Loucy (cell line): ENCODE measurements at regions not wholly inside any gene's neighbourhood (a gene's known extent, or its start where the extent isn't known, plus 50 kb on each side); places are given as distances from the start of the nearest gene placed in this dataset.

Experiments used
- H2AFZ ChIP-seq: fragments of 200-600 bp; sonication (generic); 2 replicates; pipeline ENCODE4 v1.6.0; 2016; ENCODE audit warnings: antibody characterized with exemption, mild to moderate bottlenecking, low read length, moderate library complexity
- H3F3A ChIP-seq: fragments of 200-600 bp; 2 replicates; pipeline ENCODE4 v1.6.0; 2016; ENCODE audit warnings: antibody characterized with exemption, low read depth, mild to moderate bottlenecking
- H3K27me3 ChIP-seq: fragments of 200-600 bp; sonication (generic); 2 replicates; pipeline ENCODE4 v1.6.1; 2014; ENCODE audit warnings: low read length, mild to moderate bottlenecking; ENCODE audit not compliant: insufficient read depth, poor library complexity, severe bottlenecking
- H3K36me3 ChIP-seq: fragments of 200-600 bp; sonication (generic); 2 replicates; pipeline ENCODE4 v1.6.1; 2016; ENCODE audit warnings: low read length; ENCODE audit not compliant: insufficient read depth
- H3K4me1 ChIP-seq: fragments of 200-600 bp; sonication (generic); 2 replicates; pipeline ENCODE4 v1.5.1; 2014; ENCODE audit warnings: low read length, mild to moderate bottlenecking; ENCODE audit not compliant: insufficient read depth, poor library complexity, severe bottlenecking
- H3K4me2 ChIP-seq: fragments of 200-600 bp; sonication (generic); 2 replicates; pipeline ENCODE4 v1.6.0; 2014; ENCODE audit warnings: antibody characterized with exemption, low read length, low read depth, mild to moderate bottlenecking; ENCODE audit not compliant: poor library complexity, severe bottlenecking
- H3K4me3 ChIP-seq: fragments of 200-600 bp; sonication (generic); 2 replicates; pipeline ENCODE4 v1.5.1; 2014; ENCODE audit warnings: low read length, mild to moderate bottlenecking, mixed read lengths; ENCODE audit not compliant: poor library complexity, severe bottlenecking
- H3K79me2 ChIP-seq: fragments of 200-600 bp; sonication (generic); 2 replicates; pipeline ENCODE4 v1.6.1; 2014; ENCODE audit warnings: low read length; ENCODE audit not compliant: insufficient read depth
- H3K9ac ChIP-seq: fragments of 200-600 bp; sonication (generic); 2 replicates; pipeline ENCODE4 v1.6.0; 2014; ENCODE audit warnings: mild to moderate bottlenecking, low read depth, low read length, moderate library complexity; ENCODE audit not compliant: poor library complexity, severe bottlenecking
- H3K9me2 ChIP-seq: fragments of 200-600 bp; sonication (generic); replicated peaks from 2 replicates; pipeline ENCODE4 v1.6.1; 2016; ENCODE audit warnings: low read depth, low read length, mixed read lengths
- H3K9me3 ChIP-seq: fragments of 200-600 bp; sonication (generic); 2 replicates; pipeline ENCODE4 v1.6.1; 2014; ENCODE audit warnings: mild to moderate bottlenecking, antibody characterized with exemption, low read length, low read depth; ENCODE audit not compliant: insufficient read depth
- H4K20me1 ChIP-seq: fragments of 200-600 bp; sonication (generic); 2 replicates; pipeline ENCODE4 v1.6.0; 2014; ENCODE audit warnings: antibody characterized with exemption, low read length, mild to moderate bottlenecking; ENCODE audit not compliant: insufficient read depth, poor library complexity, severe bottlenecking
- CTCF ChIP-seq: fragments of 200-600 bp; sonication (generic); conservative IDR thresholded peaks from 2 replicates; pipeline ENCODE4 v1.5.1; 2014; ENCODE audit warnings: mild to moderate bottlenecking, antibody characterized with exemption, low read length
- EZH2phosphoT487 ChIP-seq: fragments of 200-600 bp; IDR thresholded peaks from 2 replicates; pipeline ENCODE4 v1.6.1; 2018; ENCODE audit warnings: antibody characterized with exemption, mild to moderate bottlenecking, moderate library complexity, borderline replicate concordance

GRCh38 chr2:120662046-120662445 lies 73.6 kb upstream of the GLI2 start:
- no peak for TF ChIP-seq EZH2phosphoT487
- no peak for TF ChIP-seq CTCF
- Histone ChIP-seq H3K4me2 (no peak overlapping the region), H3K27me3 (no peaks in the 10 kb centered on the region), H3K9ac (no peak overlapping the region), H3K36me3 (no peaks in the 10 kb centered on the region), H4K20me1 (no peaks in the 10 kb centered on the region), H3K4me1 (no peaks in the 10 kb centered on the region), H3K9me2 (no peaks in the 10 kb centered on the region), H3K4me3 (no peak overlapping the region), H3F3A (no peaks in the 10 kb centered on the region), H2AFZ (no peak overlapping the region), H3K79me2 (no peaks in the 10 kb centered on the region), H3K9me3 (no peaks in the 10 kb centered on the region; the same call in 1 of the 2 replicates)

- no peaks in the 10 kb centered on the region for H3K9me2 ChIP-seq
- H3K27me3 ChIP-seq, result no peaks in the 10 kb centered on the region
- TF ChIP-seq EZH2phosphoT487 (no peak), CTCF (no peak)
These were observed 72.9 kb upstream of the GLI2 start for GRCh38 chr2:120662746-120663145.

GRCh38 chr2:120666433-120666832 lies 69.2 kb upstream of the GLI2 start:
- H3K9me2 ChIP-seq, result no peaks in the 10 kb centered on the region
- no peaks in the 10 kb centered on the region for H4K20me1 ChIP-seq
- H3K4me3 ChIP-seq, result no peak overlapping the region

More at GRCh38 chr2:120662746-120663145, 72.9 kb upstream of the GLI2 start:
- no peaks in the 10 kb centered on the region for H3K36me3 ChIP-seq
- no peak overlapping the region for H2AFZ ChIP-seq
- no peaks in the 10 kb centered on the region for H3K79me2 ChIP-seq
- H3K4me1 ChIP-seq, result no peaks in the 10 kb centered on the region
- no peak overlapping the region for H3K4me2 ChIP-seq
- H3K9me3 ChIP-seq, result no peaks in the 10 kb centered on the region; the same call in 1 of the 2 replicates
- H4K20me1 ChIP-seq, result no peaks in the 10 kb centered on the region
- H3K9ac ChIP-seq, result no peak overlapping the region
- H3F3A ChIP-seq, result no peaks in the 10 kb centered on the region
- H3K4me3 ChIP-seq, result no peak overlapping the region

More at GRCh38 chr2:120666433-120666832, 69.2 kb upstream of the GLI2 start:
- H3K79me2 ChIP-seq, result no peaks in the 10 kb centered on the region
- no peak overlapping the region for H3K9ac ChIP-seq
- H3K4me1 ChIP-seq, result no peaks in the 10 kb centered on the region
- H3K4me2 ChIP-seq, result no peak overlapping the region
- TF ChIP-seq EZH2phosphoT487 (no peak), CTCF (no peak)
- H3K9me3 ChIP-seq, result no peaks in the 10 kb centered on the region; the same call in 1 of the 2 replicates
- no peak overlapping the region for H2AFZ ChIP-seq
- no peaks in the 10 kb centered on the region for H3F3A ChIP-seq
- no peaks in the 10 kb centered on the region for H3K27me3 ChIP-seq
- no peaks in the 10 kb centered on the region for H3K36me3 ChIP-seq
